ENCODE measurements at regions not wholly inside any gene's neighbourhood (a gene's known extent, or its start where the extent isn't known, plus 50 kb on each side); places are given as distances from the start of the nearest gene placed in this dataset.

GRCh38 chr20:19024296-19025035 lies 188.0 kb upstream of the SLC24A3 start (continued):
- TF ChIP-seq CTCF (IDR thresholded peaks at IDR 0.05 in 2 of 3, conservative IDR thresholded peaks at IDR 0.05 in 1 of 3; ENCODE audit: borderline replicate concordance in 1 of 3, insufficient read depth in 1 of 3, low read depth in 2 of 3, low read length in 2 of 3) (no peak), EZH2 (IDR thresholded peaks at IDR 0.05) (no peak)

- ChIA-PET CTCF (no interaction called here), POLR2A (no interaction called here), RAD21 (ENCODE audit: low non-redundant PET in 1 of 2, low total read pairs in 2 of 2, uncharacterized antibody in 2 of 2, unreplicated experiment in 2 of 2) (no interaction called here)
- H3K9ac ChIP-seq (ENCODE audit: low read length) = no peak overlapping the region
- H3K79me2 ChIP-seq (ENCODE audit: insufficient read depth, low read length) = no peaks in the 10 kb centered on the region
- H4K20me1 ChIP-seq (ENCODE audit: insufficient read depth) = no peaks in the 10 kb centered on the region
- no peaks in the 10 kb centered on the region for H3K9me3 ChIP-seq (ENCODE audit: control insufficient read depth in 1 of 2, insufficient read depth in 1 of 2, low read depth in 1 of 2, low read length in 2 of 2)
- H2AFZ ChIP-seq (ENCODE audit: low read depth, low read length, poor library complexity, severe bottlenecking) = no peak overlapping the region
- ATAC-seq (no peak), DNase-seq (ENCODE audit: low read depth, low spot score) (no peak)
- 0 out of 2 replicates have a peak, but pooled peaks cover 4% of the 10 kb centered on the region for H3K27me3 ChIP-seq (ENCODE audit: insufficient read depth, low read length)
- TF ChIP-seq CTCF (IDR thresholded peaks at IDR 0.05 in 2 of 3, conservative IDR thresholded peaks at IDR 0.05 in 1 of 3; ENCODE audit: borderline replicate concordance in 1 of 3, insufficient read depth in 1 of 3, low read depth in 2 of 3, low read length in 2 of 3) = no peak
- no peak for TF ChIP-seq EZH2phosphoT487 (IDR thresholded peaks at IDR 0.05; ENCODE audit: borderline replicate concordance)
- no peak for TF ChIP-seq FOSL1 (IDR thresholded peaks at IDR 0.05; ENCODE audit: low read depth)
- no peak for TF ChIP-seq RAD21 (IDR thresholded peaks at IDR 0.05; ENCODE audit: low read depth)
- TF ChIP-seq POLR2AphosphoS5 (IDR thresholded peaks at IDR 0.05; ENCODE audit: low read depth, low read length) = no peak
- TF ChIP-seq YY1 (IDR thresholded peaks at IDR 0.05; ENCODE audit: extremely low read depth, insufficient replicate concordance, low read depth, low read length) = no peak
- TF ChIP-seq CBX3 (IDR thresholded peaks at IDR 0.05; ENCODE audit: low read depth) = no peak
- no peak for TF ChIP-seq REST (IDR thresholded peaks at IDR 0.05; ENCODE audit: low read depth)
- TF ChIP-seq ATF3 (IDR thresholded peaks at IDR 0.05) = no peak
- no peak for TF ChIP-seq POLR2A (IDR thresholded peaks at IDR 0.05; ENCODE audit: borderline replicate concordance, extremely low read depth, insufficient read depth, insufficient read length)
- no peak overlapping the region for H3K27ac ChIP-seq (ENCODE audit: low read depth, low read length)
- intact Hi-C loops (cut with micrococcal nuclease) = no loop called here
- no TSS peak for BruUV-seq (replicated peaks)
- H3K4me2 ChIP-seq (ENCODE audit: low read length) = no peak overlapping the region
- H3K36me3 ChIP-seq (ENCODE audit: control insufficient read depth in 1 of 2, insufficient read depth in 2 of 2, low read length in 2 of 2) = no peaks in the 10 kb centered on the region
- no peak overlapping the region for H3K4me3 ChIP-seq (replicated peaks in 1 of 2; ENCODE audit: low read depth in 1 of 2, low read length in 2 of 2)
- no peaks in the 10 kb centered on the region for H3K4me1 ChIP-seq (ENCODE audit: control insufficient read depth in 1 of 2, insufficient read depth in 2 of 2, low read length in 2 of 2)
- no peaks in the 10 kb centered on the region for H3K9me2 ChIP-seq (ENCODE audit: insufficient read depth)
Observed at GRCh38 chr20:19025430-19026120, 186.9 kb upstream of the SLC24A3 start.
